ENCODE measurements at regions not wholly inside any gene's neighbourhood (a gene's known extent, or its start where the extent isn't known, plus 50 kb on each side); places are given as distances from the start of the nearest gene placed in this dataset.

DNA sequence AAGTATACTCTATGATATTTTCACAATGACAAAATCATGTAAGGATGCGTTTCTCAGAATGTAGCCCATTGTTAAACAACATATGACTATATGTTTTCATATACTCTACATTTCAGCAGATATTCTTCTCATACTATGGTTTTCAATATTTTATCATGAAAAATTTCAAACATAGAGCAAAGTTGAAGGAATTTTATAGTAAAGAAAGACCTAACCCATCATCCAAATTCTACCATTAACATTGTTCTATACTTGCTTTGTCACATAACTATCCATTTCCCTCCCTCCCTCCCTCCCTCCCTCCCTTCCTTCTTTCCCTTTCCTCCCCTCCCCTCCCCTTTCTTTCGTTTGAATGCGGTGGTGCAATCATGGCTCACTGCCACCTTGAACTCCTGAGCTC, 109.4 kb downstream of the FHIP1A start:
- no peak overlapping the region for H3K4me3 ChIP-seq (ENCODE audit: low read depth, low read length, poor library complexity, severe bottlenecking)
- no TSS peak for BruUV-seq (replicated peaks)
- intact Hi-C loops (cut with micrococcal nuclease; ENCODE audit: unreplicated experiment), result no loop called here
- H3K27me3 ChIP-seq (replicated peaks; ENCODE audit: insufficient read depth, low read depth, low read length, poor library complexity), result no peaks in the 10 kb centered on the region
- ChIA-PET CTCF (no interaction called here), POLR2A (ENCODE audit: low non-redundant PET) (no interaction called here)
- H3K4me1 ChIP-seq (ENCODE audit: insufficient read depth, low read length, poor library complexity, severe bottlenecking), result no peaks in the 10 kb centered on the region
- TF ChIP-seq, protein P1, sequence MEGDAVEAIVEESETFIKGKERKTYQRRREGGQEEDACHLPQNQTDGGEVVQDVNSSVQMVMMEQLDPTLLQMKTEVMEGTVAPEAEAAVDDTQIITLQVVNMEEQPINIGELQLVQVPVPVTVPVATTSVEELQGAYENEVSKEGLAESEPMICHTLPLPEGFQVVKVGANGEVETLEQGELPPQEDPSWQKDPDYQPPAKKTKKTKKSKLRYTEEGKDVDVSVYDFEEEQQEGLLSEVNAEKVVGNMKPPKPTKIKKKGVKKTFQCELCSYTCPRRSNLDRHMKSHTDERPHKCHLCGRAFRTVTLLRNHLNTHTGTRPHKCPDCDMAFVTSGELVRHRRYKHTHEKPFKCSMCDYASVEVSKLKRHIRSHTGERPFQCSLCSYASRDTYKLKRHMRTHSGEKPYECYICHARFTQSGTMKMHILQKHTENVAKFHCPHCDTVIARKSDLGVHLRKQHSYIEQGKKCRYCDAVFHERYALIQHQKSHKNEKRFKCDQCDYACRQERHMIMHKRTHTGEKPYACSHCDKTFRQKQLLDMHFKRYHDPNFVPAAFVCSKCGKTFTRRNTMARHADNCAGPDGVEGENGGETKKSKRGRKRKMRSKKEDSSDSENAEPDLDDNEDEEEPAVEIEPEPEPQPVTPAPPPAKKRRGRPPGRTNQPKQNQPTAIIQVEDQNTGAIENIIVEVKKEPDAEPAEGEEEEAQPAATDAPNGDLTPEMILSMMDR (conservative IDR thresholded peaks at IDR 0.05; ENCODE audit: low read depth, low read length), result no peak
- TF ChIP-seq EZH2 (IDR thresholded peaks at IDR 0.05; ENCODE audit: borderline replicate concordance, low read depth, low read length, poor library complexity, severe bottlenecking), result no peak
- H3K36me3 ChIP-seq (ENCODE audit: insufficient read depth, low read length, poor library complexity, severe bottlenecking), result no peaks in the 10 kb centered on the region
- H3K27ac ChIP-seq (ENCODE audit: low read depth, low read length, poor library complexity, severe bottlenecking), result no peak overlapping the region
- no peak for DNase-seq (ENCODE audit: low spot score)
- no peaks in the 10 kb centered on the region for H3K9me3 ChIP-seq (ENCODE audit: low read depth, low read length, poor library complexity, severe bottlenecking)

DNA sequence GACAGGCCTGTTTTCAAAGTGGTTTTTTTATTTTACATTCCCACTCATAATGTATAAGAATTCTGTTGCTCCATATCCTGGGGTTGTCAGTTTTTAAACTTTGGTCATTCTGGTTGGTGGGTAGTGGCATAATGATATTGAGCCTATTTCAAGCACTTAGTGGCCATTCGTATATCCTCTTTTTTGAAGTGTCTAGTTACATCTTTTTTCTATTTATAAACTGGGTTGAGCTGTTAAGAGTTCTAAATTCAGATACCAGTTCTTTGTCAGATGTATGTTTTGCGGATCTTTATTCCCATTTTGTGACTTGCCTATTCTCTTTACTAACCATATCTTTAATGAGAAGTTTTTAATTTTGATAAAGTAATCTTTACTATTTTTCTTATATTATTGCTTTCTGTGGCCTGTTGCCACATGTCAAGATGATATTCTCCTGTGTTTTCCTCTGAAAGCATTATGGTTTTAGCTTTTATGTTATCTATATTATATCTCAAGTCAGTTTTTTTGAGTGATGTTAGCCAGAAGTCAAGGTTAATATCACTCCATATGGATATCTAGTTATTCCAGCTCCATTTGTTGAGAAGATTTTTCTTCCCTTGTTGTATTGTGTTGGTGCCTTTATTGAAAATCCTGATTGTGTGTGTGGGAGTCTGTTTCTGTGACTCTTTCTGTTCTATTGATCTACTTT, 110.9 kb downstream of the FHIP1A start:
- Histone ChIP-seq H3K4me1 (ENCODE audit: insufficient read depth, low read length, poor library complexity, severe bottlenecking) (peaks cover under 1% of the 10 kb centered on the region), H3K27me3 (replicated peaks; ENCODE audit: insufficient read depth, low read depth, low read length, poor library complexity) (no peaks in the 10 kb centered on the region), H3K36me3 (ENCODE audit: insufficient read depth, low read length, poor library complexity, severe bottlenecking) (no peaks in the 10 kb centered on the region), H3K9me3 (ENCODE audit: low read depth, low read length, poor library complexity, severe bottlenecking) (no peaks in the 10 kb centered on the region), H3K4me3 (ENCODE audit: low read depth, low read length, poor library complexity, severe bottlenecking) (no peak overlapping the region), H3K27ac (ENCODE audit: low read depth, low read length, poor library complexity, severe bottlenecking) (no peak overlapping the region)
- no peak for TF ChIP-seq EZH2 (IDR thresholded peaks at IDR 0.05; ENCODE audit: borderline replicate concordance, low read depth, low read length, poor library complexity, severe bottlenecking)
- intact Hi-C loops (cut with micrococcal nuclease; ENCODE audit: unreplicated experiment), result no loop called here
- ChIA-PET CTCF (interaction anchor here (0.7 kb wide), 1 partner anchor 35 kb away, joined by 3 read pairs; no protein-coding TSS in a partner anchor), POLR2A (ENCODE audit: low non-redundant PET) (no interaction called here)
- no TSS peak for BruUV-seq (replicated peaks)
- no peak for DNase-seq (ENCODE audit: low spot score)

DNA sequence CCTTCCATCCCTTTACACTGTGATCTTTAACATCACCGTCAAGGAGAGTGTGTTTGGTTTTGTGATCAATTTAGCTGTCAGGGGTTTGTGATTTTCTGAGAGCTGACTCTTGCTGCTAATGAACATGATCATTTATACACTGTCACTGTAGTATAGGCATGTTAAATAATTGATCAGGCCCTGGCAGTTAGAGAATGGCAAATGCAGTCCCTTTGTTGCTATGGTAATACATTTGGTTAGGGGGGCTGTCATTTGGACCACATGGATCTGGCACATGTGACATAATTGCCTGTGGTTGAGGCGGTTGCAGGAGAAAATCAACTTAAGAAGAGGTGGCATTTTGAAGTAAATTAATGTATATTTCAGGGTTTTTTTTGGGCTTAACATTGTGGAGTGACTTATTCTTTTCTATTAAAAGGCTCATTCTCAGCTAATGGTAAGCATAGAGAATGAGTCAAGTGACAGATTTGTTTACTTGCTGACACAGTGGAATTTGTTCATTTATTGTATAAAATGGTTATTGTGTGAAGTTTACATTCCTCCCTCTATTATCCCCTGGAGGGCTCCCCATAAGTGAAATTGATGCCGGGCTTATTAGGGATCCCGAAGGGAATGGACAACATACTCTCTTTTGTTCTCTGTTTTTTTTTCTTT, 114.0 kb downstream of the FHIP1A start:
- no peaks in the 10 kb centered on the region for H3K9me3 ChIP-seq (ENCODE audit: low read depth, low read length, poor library complexity, severe bottlenecking)
- H3K36me3 ChIP-seq (ENCODE audit: insufficient read depth, low read length, poor library complexity, severe bottlenecking), result no peaks in the 10 kb centered on the region
- peaks cover 4% of the 10 kb centered on the region for H3K4me1 ChIP-seq (ENCODE audit: insufficient read depth, low read length, poor library complexity, severe bottlenecking)
- ChIA-PET POLR2A (ENCODE audit: low non-redundant PET) (no interaction called here), CTCF (no interaction called here)
- H3K27me3 ChIP-seq (replicated peaks; ENCODE audit: insufficient read depth, low read depth, low read length, poor library complexity), result no peaks in the 10 kb centered on the region
- no peak overlapping the region for H3K27ac ChIP-seq (ENCODE audit: low read depth, low read length, poor library complexity, severe bottlenecking)
- DNase-seq (ENCODE audit: low spot score), result no peak
- BruUV-seq (replicated peaks), result no TSS peak
- intact Hi-C loops (cut with micrococcal nuclease; ENCODE audit: unreplicated experiment), result no loop called here
- no peak overlapping the region for H3K4me3 ChIP-seq (ENCODE audit: low read depth, low read length, poor library complexity, severe bottlenecking)
- TF ChIP-seq EZH2 (IDR thresholded peaks at IDR 0.05; ENCODE audit: borderline replicate concordance, low read depth, low read length, poor library complexity, severe bottlenecking), result no peak
- TF ChIP-seq, protein P1 (conservative IDR thresholded peaks at IDR 0.05; ENCODE audit: low read depth, low read length), result no peak

Data from A673 (cell line).